K562 (cell line): ENCODE measurements at regions not wholly inside any gene's neighbourhood (a gene's known extent, or its start where the extent isn't known, plus 50 kb on each side); places are given as distances from the start of the nearest gene placed in this dataset.

Experiments used
- ATAC-seq: fragments of 200-7000 bp; cut with Tn5 transposase; 3 replicates; pipeline ENCODE4 v1.9.1; 2020; ENCODE audit warnings: moderate library complexity
- BruUV-seq: library from RNA; stranded (reverse); fragments of 400-500 nt; replicated peaks from 2 replicates; lab custom pipeline; 2021; lab: Mats Ljungman, UMichigan
- CTCF ChIA-PET: fragments of 300-600 bp; formaldehyde crosslinking; extraction: SDS; loops from one replicate; lab custom pipeline; 2021; ENCODE audit warnings: low intra/inter-chr PET ratio; lab: Yijun Ruan, JAX
- POLR2A ChIA-PET: fragments of 300-600, 350-650 bp; sonication (Branson Sonifier 250); formaldehyde crosslinking; extraction: SDS; loops from one replicate; lab custom pipeline; 2021; ENCODE audit warnings: antibody characterized with exemption, inconsistent platforms; lab: Yijun Ruan, JAX
- DNase-seq, 4 experiments: peaks; one replicate each; pipeline versions ENCODE4 v3.0.0 to v3.0.0-alpha.2; 2011 to 2018; ENCODE audit warnings: low spot score in 3 of 4, mixed read lengths in 3 of 4; ENCODE audit errors: extremely low read depth in 1 of 4
- FAIRE-seq: peaks from 2 replicates; lab custom pipeline; 2011; peaks lifted over from hg19 to GRCh38; lab: Jason Lieb, UNC
- H2AFZ ChIP-seq: 2 replicates; pipeline ENCODE4 v1.6.0; 2011; ENCODE audit warnings: low read depth, low read length, control low read depth, inconsistent platforms
- H3K27ac ChIP-seq: fragments of 200-600 bp; 3 replicates; pipeline ENCODE4 v1.8.0; 2011; ENCODE audit warnings: low read depth, mild to moderate bottlenecking, control low read depth, inconsistent platforms, low read length, moderate library complexity, mixed read lengths; ENCODE audit errors: extremely low read depth
- H3K27me3 ChIP-seq, 2 experiments: fragments of 300-600 bp in 1 of 2; 2 replicates in 1 of 2; 3 replicates in 1 of 2; pipeline versions ENCODE4 v1.6.0 to v1.8.0; 2011; ENCODE audit warnings: inconsistent platforms in 2 of 2, low read length in 2 of 2, mild to moderate bottlenecking in 1 of 2, mixed read lengths in 1 of 2, moderate library complexity in 1 of 2; ENCODE audit not compliant: control insufficient read depth in 2 of 2, insufficient read depth in 2 of 2
- H3K36me3 ChIP-seq: fragments of 300-600 bp; 3 replicates; pipeline ENCODE4 v1.8.0; 2011; ENCODE audit warnings: mild to moderate bottlenecking, low read length, inconsistent platforms; ENCODE audit not compliant: control insufficient read depth, insufficient read depth
- H3K4me1 ChIP-seq, 2 experiments: fragments of 200-600 bp in 1 of 2; replicated peaks in 1 of 2; 2 replicates in 1 of 2; 3 replicates in 1 of 2; pipeline versions ENCODE4 v1.5.1 to v1.8.0; 2011; ENCODE audit warnings: inconsistent platforms in 2 of 2, low read length in 2 of 2, mild to moderate bottlenecking in 1 of 2, mixed read lengths in 1 of 2, moderate library complexity in 1 of 2; ENCODE audit not compliant: control insufficient read depth in 2 of 2, insufficient read depth in 2 of 2
- H3K4me2 ChIP-seq: 2 replicates; pipeline ENCODE4 v1.6.1; 2011; ENCODE audit warnings: low read length, control low read depth, inconsistent platforms, mixed read lengths; ENCODE audit not compliant: insufficient read depth
- H3K4me3 ChIP-seq: fragments of 200-600 bp; sonication (generic), shearing (Covaris generic); 2 replicates; pipeline ENCODE4 v1.5.1; 2016; ENCODE audit warnings: control low read depth, inconsistent platforms
- H3K79me2 ChIP-seq: fragments of 200-600 bp; 3 replicates; pipeline ENCODE4 v1.8.0; 2011; ENCODE audit warnings: low read length, inconsistent platforms; ENCODE audit not compliant: control insufficient read depth, insufficient read depth
- H3K9ac ChIP-seq, 2 experiments: 2 replicates each; pipeline versions ENCODE4 v1.6.0 to v1.6.1; 2011; ENCODE audit warnings: low read depth in 2 of 2, low read length in 2 of 2, control low read depth in 1 of 2, inconsistent platforms in 1 of 2, mild to moderate bottlenecking in 1 of 2, mixed read lengths in 1 of 2; ENCODE audit not compliant: insufficient read depth in 1 of 2
- H3K9me1 ChIP-seq: one replicate; pipeline ENCODE4 v1.6.0; 2011; ENCODE audit warnings: inconsistent platforms, mild to moderate bottlenecking, low read length, moderate library complexity; ENCODE audit not compliant: control insufficient read depth, insufficient read depth
- H3K9me3 ChIP-seq: replicated peaks from 2 replicates; pipeline ENCODE4 v1.5.1; 2011; ENCODE audit warnings: low read depth, low read length, inconsistent platforms; ENCODE audit not compliant: control insufficient read depth, insufficient read depth
- H4K20me1 ChIP-seq: replicated peaks from 2 replicates; pipeline ENCODE4 v1.6.1; 2011; ENCODE audit warnings: low read length, inconsistent platforms, mixed read lengths; ENCODE audit not compliant: control insufficient read depth, insufficient read depth
- ARID4B ChIP-seq: sonication (generic); formaldehyde crosslinking; IDR thresholded peaks from 2 replicates; pipeline ENCODE4 v1.8.0; 2022; ENCODE audit warnings: mild to moderate bottlenecking, missing genetic modification reagents
- CBFA2T3 ChIP-seq: fragments of 450-650 bp; IDR thresholded peaks from 2 replicates; pipeline ENCODE4 v1.6.1; 2017
- ESRRB ChIP-seq: fragments of 250-450 bp; sonication (Bioruptor Pico); IDR thresholded peaks from 2 replicates; pipeline ENCODE4 v1.5.0; 2020; ENCODE audit warnings: mild to moderate bottlenecking, moderate library complexity, borderline replicate concordance
- HDAC2 ChIP-seq: fragments of 450-650 bp; IDR thresholded peaks from 2 replicates; pipeline ENCODE4 v1.6.1; 2016; ENCODE audit warnings: mild to moderate bottlenecking
- HMG20B ChIP-seq: fragments of 250-450 bp; sonication (Bioruptor Pico); IDR thresholded peaks from 2 replicates; pipeline ENCODE4 v1.5.0; 2021; ENCODE audit warnings: mild to moderate bottlenecking
- KAT2B ChIP-seq: IDR thresholded peaks from one replicate; pipeline ENCODE4 v1.6.1; 2012; ENCODE audit warnings: low read depth, mild to moderate bottlenecking, control low read depth, inconsistent platforms, low read length, moderate library complexity
- MLLT1 ChIP-seq, 2 experiments: fragments of 450-650 bp; IDR thresholded peaks; 2 replicates each; pipeline ENCODE4 v1.6.1; 2016
- MXD1 ChIP-seq: fragments of 250-450 bp; sonication (Bioruptor Pico); IDR thresholded peaks from 2 replicates; pipeline ENCODE4 v1.8.0; 2021; ENCODE audit warnings: borderline replicate concordance, mild to moderate bottlenecking, moderate library complexity; ENCODE audit not compliant: poor library complexity, severe bottlenecking
- NFATC3 ChIP-seq: fragments of 450-650 bp; IDR thresholded peaks from 2 replicates; pipeline ENCODE4 v1.6.1; 2017; ENCODE audit warnings: mild to moderate bottlenecking
- PTBP1 ChIP-seq: fragments of 200-400 bp; formaldehyde crosslinking; IDR thresholded peaks from 2 replicates; pipeline ENCODE4 v1.6.1; 2017; ENCODE audit warnings: low read depth, low read length
- SUPT5H ChIP-seq: fragments of 450-650 bp; IDR thresholded peaks from 2 replicates; pipeline ENCODE4 v1.6.1; 2016
- ZNF212 ChIP-seq: fragments of 450-650 bp; formaldehyde crosslinking; IDR thresholded peaks from 2 replicates; pipeline ENCODE4 v1.4.0; 2020; ENCODE audit warnings: mild to moderate bottlenecking
- WGBS: fragments of 100-300 bp; shearing (Covaris generic); methylation state at CpG from one replicate; pipeline ENCODE4 v1.1.6; 2016; ENCODE audit warnings: low coverage, mixed read lengths; ENCODE audit not compliant: insufficient coverage; ENCODE audit errors: missing lambda C conversion rate; 5-methylcytosine and 5-hydroxymethylcytosine counted together
- in situ Hi-C: fragments of 300-500 bp; cut with MboI; formaldehyde crosslinking; loops from 4 replicates; pipeline ENCODE4 v1.15.0; 2018; ENCODE audit warnings: inconsistent platforms, mixed read lengths
- intact Hi-C: fragments of 100-400 bp; cut with micrococcal nuclease; formaldehyde crosslinking; loops from 2 replicates; pipeline ENCODE4 v1.14.2; 2022
- TF ChIP-seq, protein P1 (sequence below): IDR thresholded peaks from 2 replicates; pipeline ENCODE4 v1.6.1; 2011; ENCODE audit warnings: borderline replicate concordance, low read depth, mild to moderate bottlenecking, moderate library complexity, low read length; ENCODE audit not compliant: insufficient read depth, poor library complexity, severe bottlenecking
- TF ChIP-seq, protein P2 (sequence below): fragments of 250-450 bp; sonication (Bioruptor Pico); IDR thresholded peaks from 2 replicates; pipeline ENCODE4 v1.5.0; 2020; ENCODE audit warnings: mild to moderate bottlenecking

DNA sequence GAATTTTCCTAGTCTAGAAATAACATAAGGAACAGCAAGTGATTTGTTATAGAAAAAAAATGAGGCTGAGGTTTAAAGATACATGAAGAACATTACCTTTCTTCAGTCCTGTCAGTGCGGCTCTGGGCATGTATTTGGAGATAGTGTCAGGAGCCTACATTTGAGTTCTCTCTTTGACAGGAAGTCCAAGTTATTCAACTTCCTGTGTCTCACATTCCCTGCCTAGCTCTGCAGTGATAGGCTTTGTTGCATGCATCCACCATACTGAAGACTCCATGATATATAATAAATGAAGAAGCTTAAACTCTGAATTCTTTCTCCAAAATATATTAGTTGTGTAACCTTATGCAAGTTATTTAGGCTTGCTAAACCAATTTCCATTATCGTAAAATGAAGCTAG, 148.7 kb downstream of the RELL1 start:
- H3K27me3 ChIP-seq = no peaks in the 10 kb centered on the region
- H3K9me1 ChIP-seq = no peaks in the 10 kb centered on the region
- H2AFZ ChIP-seq = no peak overlapping the region
- no peaks in the 10 kb centered on the region for H3K79me2 ChIP-seq
- no peak overlapping the region for H3K27ac ChIP-seq
- ChIA-PET CTCF (no interaction called here), POLR2A (interaction anchor here (0.6 kb wide), 1 partner anchor 61 kb away, joined by 6 read pairs; no protein-coding TSS in a partner anchor)
- no peak overlapping the region for H3K4me2 ChIP-seq
- BruUV-seq = no TSS peak
- H3K36me3 ChIP-seq = no peaks in the 10 kb centered on the region
- H3K4me3 ChIP-seq = no peak overlapping the region
- H3K4me1 ChIP-seq = no peaks in the 10 kb centered on the region
- no peak for DNase-seq
- no peak for ATAC-seq
- in situ Hi-C loops (no loop called here), intact Hi-C loops (no loop called here)
- no peaks in the 10 kb centered on the region for H4K20me1 ChIP-seq
- no peak overlapping the region for H3K9ac ChIP-seq
- 0% methylated on average over 2 of the region's 2 CpGs for WGBS
- no peak for FAIRE-seq
- H3K9me3 ChIP-seq = no peaks in the 10 kb centered on the region
- no peak for TF ChIP-seq PTBP1
- TF ChIP-seq CBFA2T3 = no peak
- TF ChIP-seq, protein P1, sequence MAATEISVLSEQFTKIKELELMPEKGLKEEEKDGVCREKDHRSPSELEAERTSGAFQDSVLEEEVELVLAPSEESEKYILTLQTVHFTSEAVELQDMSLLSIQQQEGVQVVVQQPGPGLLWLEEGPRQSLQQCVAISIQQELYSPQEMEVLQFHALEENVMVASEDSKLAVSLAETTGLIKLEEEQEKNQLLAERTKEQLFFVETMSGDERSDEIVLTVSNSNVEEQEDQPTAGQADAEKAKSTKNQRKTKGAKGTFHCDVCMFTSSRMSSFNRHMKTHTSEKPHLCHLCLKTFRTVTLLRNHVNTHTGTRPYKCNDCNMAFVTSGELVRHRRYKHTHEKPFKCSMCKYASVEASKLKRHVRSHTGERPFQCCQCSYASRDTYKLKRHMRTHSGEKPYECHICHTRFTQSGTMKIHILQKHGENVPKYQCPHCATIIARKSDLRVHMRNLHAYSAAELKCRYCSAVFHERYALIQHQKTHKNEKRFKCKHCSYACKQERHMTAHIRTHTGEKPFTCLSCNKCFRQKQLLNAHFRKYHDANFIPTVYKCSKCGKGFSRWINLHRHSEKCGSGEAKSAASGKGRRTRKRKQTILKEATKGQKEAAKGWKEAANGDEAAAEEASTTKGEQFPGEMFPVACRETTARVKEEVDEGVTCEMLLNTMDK = no peak
- no peak for TF ChIP-seq MXD1 (CRISPR knock-in tag)
- no peak for TF ChIP-seq MLLT1 (IDR thresholded peaks at IDR 0.05)
- TF ChIP-seq KAT2B = no peak
- TF ChIP-seq HDAC2 = no peak
- TF ChIP-seq, protein P2, sequence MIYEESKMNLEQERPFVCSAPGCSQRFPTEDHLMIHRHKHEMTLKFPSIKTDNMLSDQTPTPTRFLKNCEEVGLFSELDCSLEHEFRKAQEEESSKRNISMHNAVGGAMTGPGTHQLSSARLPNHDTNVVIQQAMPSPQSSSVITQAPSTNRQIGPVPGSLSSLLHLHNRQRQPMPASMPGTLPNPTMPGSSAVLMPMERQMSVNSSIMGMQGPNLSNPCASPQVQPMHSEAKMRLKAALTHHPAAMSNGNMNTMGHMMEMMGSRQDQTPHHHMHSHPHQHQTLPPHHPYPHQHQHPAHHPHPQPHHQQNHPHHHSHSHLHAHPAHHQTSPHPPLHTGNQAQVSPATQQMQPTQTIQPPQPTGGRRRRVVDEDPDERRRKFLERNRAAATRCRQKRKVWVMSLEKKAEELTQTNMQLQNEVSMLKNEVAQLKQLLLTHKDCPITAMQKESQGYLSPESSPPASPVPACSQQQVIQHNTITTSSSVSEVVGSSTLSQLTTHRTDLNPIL (CRISPR knock-in tag) = no peak
- TF ChIP-seq ZNF212 (CRISPR knock-in tag) = no peak
- no peak for TF ChIP-seq NFATC3
- no peak for TF ChIP-seq ARID4B (CRISPR knock-in tag)
- TF ChIP-seq HMG20B (CRISPR knock-in tag) = no peak
- TF ChIP-seq SUPT5H = no peak
- no peak for TF ChIP-seq ESRRB (CRISPR knock-in tag)
